Neural crest cell (in vitro differentiated cells): ENCODE measurements at regions not wholly inside any gene's neighbourhood (a gene's known extent, or its start where the extent isn't known, plus 50 kb on each side); places are given as distances from the start of the nearest gene placed in this dataset.

Experiments
- DNase-seq: peaks from one replicate; pipeline ENCODE4 v3.0.0; 2021; ENCODE audit warnings: low read depth, mixed read lengths, low spot score
- H3K27ac Mint-ChIP-seq: one replicate; pipeline ENCODE4 v1.8.0; 2021; ENCODE audit warnings: mild to moderate bottlenecking, mixed read lengths; ENCODE audit not compliant: unreplicated experiment
- H3K27me3 Mint-ChIP-seq: 2 replicates; pipeline ENCODE4 v1.8.0; 2021; ENCODE audit warnings: low read depth, mild to moderate bottlenecking, mixed read lengths
- H3K36me3 Mint-ChIP-seq: 2 replicates; pipeline ENCODE4 v1.8.0; 2021; ENCODE audit warnings: low read depth, mild to moderate bottlenecking, mixed read lengths
- H3K4me1 Mint-ChIP-seq: 2 replicates; pipeline ENCODE4 v1.8.0; 2021; ENCODE audit warnings: mixed read lengths
- H3K4me3 Mint-ChIP-seq: one replicate; pipeline ENCODE4 v1.8.0; 2021; ENCODE audit warnings: mild to moderate bottlenecking, mixed read lengths
- H3K9me3 Mint-ChIP-seq: 2 replicates; pipeline ENCODE4 v1.8.0; 2021; ENCODE audit warnings: mixed read lengths
- TF ChIP-seq, protein P1 (sequence below): fragments of 200-600 bp; sonication (generic); conservative IDR thresholded peaks from 2 replicates; pipeline ENCODE4 v1.5.0; 2021; ENCODE audit warnings: antibody characterized with exemption, mild to moderate bottlenecking

DNA sequence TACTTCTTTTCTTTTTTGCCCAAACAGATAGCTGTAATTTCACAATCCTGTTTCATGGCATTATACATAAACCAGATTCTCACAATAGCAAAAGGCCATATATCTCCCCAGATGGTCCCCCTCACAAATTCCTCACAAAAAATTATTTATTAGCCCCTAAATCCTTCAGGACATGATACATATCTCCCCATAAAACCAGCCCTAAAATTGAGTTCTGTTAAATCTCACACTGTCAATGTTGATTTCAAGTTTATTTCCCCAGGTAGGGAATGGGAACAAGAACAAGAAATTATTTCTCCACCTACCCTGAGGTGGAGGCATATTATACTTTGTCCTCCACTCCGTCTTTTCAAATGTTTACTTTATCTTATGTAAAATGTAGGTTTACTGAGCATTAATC lies 163.4 kb upstream of the CHRM3 start:
- TF ChIP-seq, protein P1, sequence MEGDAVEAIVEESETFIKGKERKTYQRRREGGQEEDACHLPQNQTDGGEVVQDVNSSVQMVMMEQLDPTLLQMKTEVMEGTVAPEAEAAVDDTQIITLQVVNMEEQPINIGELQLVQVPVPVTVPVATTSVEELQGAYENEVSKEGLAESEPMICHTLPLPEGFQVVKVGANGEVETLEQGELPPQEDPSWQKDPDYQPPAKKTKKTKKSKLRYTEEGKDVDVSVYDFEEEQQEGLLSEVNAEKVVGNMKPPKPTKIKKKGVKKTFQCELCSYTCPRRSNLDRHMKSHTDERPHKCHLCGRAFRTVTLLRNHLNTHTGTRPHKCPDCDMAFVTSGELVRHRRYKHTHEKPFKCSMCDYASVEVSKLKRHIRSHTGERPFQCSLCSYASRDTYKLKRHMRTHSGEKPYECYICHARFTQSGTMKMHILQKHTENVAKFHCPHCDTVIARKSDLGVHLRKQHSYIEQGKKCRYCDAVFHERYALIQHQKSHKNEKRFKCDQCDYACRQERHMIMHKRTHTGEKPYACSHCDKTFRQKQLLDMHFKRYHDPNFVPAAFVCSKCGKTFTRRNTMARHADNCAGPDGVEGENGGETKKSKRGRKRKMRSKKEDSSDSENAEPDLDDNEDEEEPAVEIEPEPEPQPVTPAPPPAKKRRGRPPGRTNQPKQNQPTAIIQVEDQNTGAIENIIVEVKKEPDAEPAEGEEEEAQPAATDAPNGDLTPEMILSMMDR, result no peak
- no peaks in the 10 kb centered on the region for H3K27me3 Mint-ChIP-seq

DNA sequence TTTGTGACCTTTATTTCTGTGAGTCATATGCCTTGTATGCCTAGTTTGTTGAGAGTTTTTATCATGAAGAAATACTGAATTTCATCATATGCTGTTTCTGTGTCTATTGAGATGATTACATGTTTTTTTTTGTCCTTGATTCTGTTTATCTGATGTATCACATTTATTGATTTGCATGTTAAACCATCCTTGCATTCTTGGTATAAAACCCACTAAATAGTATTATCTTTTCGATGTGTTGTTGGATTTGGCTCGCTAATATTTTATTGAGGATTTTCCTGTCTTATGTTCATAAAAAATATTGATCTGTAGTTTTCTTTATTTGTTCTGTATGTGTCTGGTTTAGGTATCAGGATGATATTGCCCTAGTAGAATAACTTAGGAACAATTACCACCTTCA lies 164.7 kb upstream of the CHRM3 start:
- TF ChIP-seq, protein P1, result no peak
- peaks cover 15% of the 10 kb centered on the region for H3K36me3 Mint-ChIP-seq
- H3K27ac Mint-ChIP-seq, result no peak overlapping the region
- no peaks in the 10 kb centered on the region for H3K4me1 Mint-ChIP-seq
- H3K27me3 Mint-ChIP-seq, result no peaks in the 10 kb centered on the region
- DNase-seq, result no peak
- H3K4me3 Mint-ChIP-seq, result no peak overlapping the region
- peaks cover 28% of the 10 kb centered on the region for H3K9me3 Mint-ChIP-seq

More for the DNA sequence above, 163.4 kb upstream of the CHRM3 start:
- peaks cover 15% of the 10 kb centered on the region for H3K36me3 Mint-ChIP-seq
- DNase-seq, result no peak
- peaks cover 30% of the 10 kb centered on the region for H3K9me3 Mint-ChIP-seq
- H3K4me1 Mint-ChIP-seq, result no peaks in the 10 kb centered on the region
- no peak overlapping the region for H3K27ac Mint-ChIP-seq
- no peak overlapping the region for H3K4me3 Mint-ChIP-seq

GRCh38 chr1:239219679-239220078 lies 166.7 kb upstream of the CHRM3 start:
- peaks cover 6% of the 10 kb centered on the region for H3K36me3 Mint-ChIP-seq
- H3K27me3 Mint-ChIP-seq, result no peaks in the 10 kb centered on the region
- TF ChIP-seq, protein P1, result no peak
- no peak for DNase-seq
- no peaks in the 10 kb centered on the region for H3K4me1 Mint-ChIP-seq
- peaks cover 23% of the 10 kb centered on the region for H3K9me3 Mint-ChIP-seq
- no peak overlapping the region for H3K27ac Mint-ChIP-seq
- H3K4me3 Mint-ChIP-seq, result no peak overlapping the region

DNA sequence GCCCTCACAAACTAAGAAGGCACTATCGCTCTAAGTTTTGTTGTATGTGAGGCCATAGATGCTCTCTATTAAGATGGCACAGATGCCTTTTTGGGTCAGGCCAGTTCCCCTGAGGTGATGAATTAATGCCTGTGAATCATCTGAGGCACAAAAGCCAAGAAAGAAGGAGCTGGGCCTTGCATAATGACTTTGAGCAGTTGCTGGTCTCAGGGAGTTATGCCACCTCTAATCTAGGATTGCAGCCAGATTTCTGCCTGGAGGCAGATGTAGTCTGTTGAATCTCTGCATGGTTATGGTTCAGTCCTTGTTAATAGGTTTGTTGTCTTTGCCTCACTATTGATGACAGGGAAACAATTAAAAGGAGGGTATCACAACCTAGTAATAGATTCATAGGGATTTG lies 168.1 kb upstream of the CHRM3 start:
- no peak overlapping the region for H3K27ac Mint-ChIP-seq
- peaks cover 13% of the 10 kb centered on the region for H3K9me3 Mint-ChIP-seq
- H3K27me3 Mint-ChIP-seq, result no peaks in the 10 kb centered on the region
- no peaks in the 10 kb centered on the region for H3K4me1 Mint-ChIP-seq
- no peak for DNase-seq
- TF ChIP-seq, protein P1, result no peak
- no peak overlapping the region for H3K4me3 Mint-ChIP-seq
- no peaks in the 10 kb centered on the region for H3K36me3 Mint-ChIP-seq

GRCh38 chr1:239212811-239213220 lies 173.6 kb upstream of the CHRM3 start:
- DNase-seq, result no peak
- TF ChIP-seq, protein P1, result no peak
- no peaks in the 10 kb centered on the region for H3K4me1 Mint-ChIP-seq
- no peaks in the 10 kb centered on the region for H3K9me3 Mint-ChIP-seq
- H3K36me3 Mint-ChIP-seq, result no peaks in the 10 kb centered on the region
- H3K27me3 Mint-ChIP-seq, result no peaks in the 10 kb centered on the region
- H3K27ac Mint-ChIP-seq, result no peak overlapping the region
- H3K4me3 Mint-ChIP-seq, result no peak overlapping the region

GRCh38 chr1:239209591-239209990 lies 176.8 kb upstream of the CHRM3 start:
- Mint-ChIP-seq H3K9me3 (no peaks in the 10 kb centered on the region), H3K36me3 (no peaks in the 10 kb centered on the region), H3K27me3 (no peaks in the 10 kb centered on the region), H3K27ac (no peak overlapping the region), H3K4me3 (no peak overlapping the region), H3K4me1 (no peaks in the 10 kb centered on the region)
- no peak for DNase-seq
- TF ChIP-seq, protein P1, result no peak
